ENCODE measurements at regions not wholly inside any gene's neighbourhood (a gene's known extent, or its start where the extent isn't known, plus 50 kb on each side); places are given as distances from the start of the nearest gene placed in this dataset.

GRCh38 chr2:220221992-220222391 is 594.6 kb downstream of the SLC4A3 start:
- DNase-seq (ENCODE audit: low spot score) = no peak

- DNase-seq (ENCODE audit: low spot score) = peak; percentile 28
These were observed 597.5 kb downstream of the SLC4A3 start for GRCh38 chr2:220224691-220225543.

- no peak for DNase-seq (ENCODE audit: low spot score)
These were observed 598.6 kb downstream of the SLC4A3 start for GRCh38 chr2:220226076-220226475.

GRCh38 chr2:220226546-220226945 is 599.1 kb downstream of the SLC4A3 start:
- DNase-seq (ENCODE audit: low spot score) = no peak

- DNase-seq (ENCODE audit: low spot score) = peak; percentile 17
These were observed 600.0 kb downstream of the SLC4A3 start for GRCh38 chr2:220227266-220227920.

GRCh38 chr2:220228310-220229006 is 601.0 kb downstream of the SLC4A3 start:
- DNase-seq (ENCODE audit: low spot score) = peak; percentile 80

GRCh38 chr2:220240641-220241040 is 613.2 kb downstream of the SLC4A3 start:
- DNase-seq (ENCODE audit: low spot score) = no peak

- no peak for DNase-seq (ENCODE audit: low spot score)
These were observed 614.0 kb downstream of the SLC4A3 start for GRCh38 chr2:220241423-220241822.

GRCh38 chr2:220243571-220243970 is 616.1 kb downstream of the SLC4A3 start:
- DNase-seq (ENCODE audit: low spot score) = no peak

GRCh38 chr2:220246386-220246785 is 619.0 kb downstream of the SLC4A3 start:
- peak; percentile 13 for DNase-seq (ENCODE audit: low spot score)

GRCh38 chr2:220247588-220248350 is 620.3 kb downstream of the SLC4A3 start:
- no peak for DNase-seq (ENCODE audit: low spot score)

- no peak for DNase-seq (ENCODE audit: low spot score)
These were observed 632.2 kb downstream of the SLC4A3 start for GRCh38 chr2:220259662-220260061.

GRCh38 chr2:220263300-220263699 is 635.9 kb downstream of the SLC4A3 start:
- no peak for DNase-seq (ENCODE audit: low spot score)

- DNase-seq (ENCODE audit: low spot score) = no peak
These were observed 641.9 kb downstream of the SLC4A3 start for GRCh38 chr2:220269367-220269766.

GRCh38 chr2:220270481-220271070 is 643.1 kb downstream of the SLC4A3 start:
- no peak for DNase-seq (ENCODE audit: low spot score)

GRCh38 chr2:220272656-220273055 is 645.2 kb downstream of the SLC4A3 start:
- no peak for DNase-seq (ENCODE audit: low spot score)

- no peak for DNase-seq (ENCODE audit: low spot score)
These were observed 645.7 kb downstream of the SLC4A3 start for GRCh38 chr2:220273082-220273481.

- DNase-seq (ENCODE audit: low spot score) = no peak
These were observed 648.0 kb downstream of the SLC4A3 start for GRCh38 chr2:220275454-220275853.

GRCh38 chr2:220276741-220277444 is 649.5 kb downstream of the SLC4A3 start:
- peak; percentile 17 for DNase-seq (ENCODE audit: low spot score)

- DNase-seq (ENCODE audit: low spot score) = peak; percentile 76
These were observed 650.1 kb downstream of the SLC4A3 start for GRCh38 chr2:220277445-220277975.

GRCh38 chr2:220278022-220278421 is 650.6 kb downstream of the SLC4A3 start:
- DNase-seq (ENCODE audit: low spot score) = no peak

Measured in AG08396 (cell line).